ENCODE measurements at regions not wholly inside any gene's neighbourhood (a gene's known extent, or its start where the extent isn't known, plus 50 kb on each side); places are given as distances from the start of the nearest gene placed in this dataset.

DNA sequence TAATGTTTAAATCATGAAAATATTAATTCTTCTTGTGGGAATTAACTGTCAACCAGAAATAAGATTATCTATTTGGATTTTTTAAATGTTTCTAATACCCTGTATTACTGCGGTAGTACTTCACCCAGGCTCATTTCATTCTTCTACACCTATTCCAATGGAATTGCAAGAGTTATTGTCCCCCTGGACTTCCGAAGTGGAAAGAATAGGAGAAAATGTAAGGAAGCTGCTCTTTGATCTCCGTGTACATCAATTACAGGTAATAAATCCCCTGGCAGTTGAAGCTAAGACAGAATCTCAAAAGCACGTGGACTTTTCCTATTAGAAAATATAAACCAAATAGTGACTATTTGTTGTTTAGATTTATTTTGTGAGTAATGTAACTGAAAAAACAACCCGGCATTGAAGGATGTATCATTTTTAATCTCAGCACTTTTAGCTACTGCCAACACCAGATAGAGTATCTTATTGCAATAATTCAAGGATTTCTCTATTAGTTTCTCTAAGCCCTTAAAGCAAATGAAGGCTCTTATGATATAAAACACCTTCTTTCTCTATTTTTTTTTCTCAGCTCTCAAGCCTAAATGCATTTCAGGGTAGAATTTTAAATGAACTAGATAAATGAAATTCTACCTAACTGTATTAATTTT is 77.3 kb downstream of the MZT1 start:
- no peak for TF ChIP-seq MXI1 (IDR thresholded peaks at IDR 0.05; ENCODE audit: low read depth, low read length)
- TF ChIP-seq EP300 (IDR thresholded peaks at IDR 0.05; ENCODE audit: borderline replicate concordance in 1 of 2, low read depth in 1 of 2, low read length in 1 of 2) = no peak
- TF ChIP-seq, protein P1, sequence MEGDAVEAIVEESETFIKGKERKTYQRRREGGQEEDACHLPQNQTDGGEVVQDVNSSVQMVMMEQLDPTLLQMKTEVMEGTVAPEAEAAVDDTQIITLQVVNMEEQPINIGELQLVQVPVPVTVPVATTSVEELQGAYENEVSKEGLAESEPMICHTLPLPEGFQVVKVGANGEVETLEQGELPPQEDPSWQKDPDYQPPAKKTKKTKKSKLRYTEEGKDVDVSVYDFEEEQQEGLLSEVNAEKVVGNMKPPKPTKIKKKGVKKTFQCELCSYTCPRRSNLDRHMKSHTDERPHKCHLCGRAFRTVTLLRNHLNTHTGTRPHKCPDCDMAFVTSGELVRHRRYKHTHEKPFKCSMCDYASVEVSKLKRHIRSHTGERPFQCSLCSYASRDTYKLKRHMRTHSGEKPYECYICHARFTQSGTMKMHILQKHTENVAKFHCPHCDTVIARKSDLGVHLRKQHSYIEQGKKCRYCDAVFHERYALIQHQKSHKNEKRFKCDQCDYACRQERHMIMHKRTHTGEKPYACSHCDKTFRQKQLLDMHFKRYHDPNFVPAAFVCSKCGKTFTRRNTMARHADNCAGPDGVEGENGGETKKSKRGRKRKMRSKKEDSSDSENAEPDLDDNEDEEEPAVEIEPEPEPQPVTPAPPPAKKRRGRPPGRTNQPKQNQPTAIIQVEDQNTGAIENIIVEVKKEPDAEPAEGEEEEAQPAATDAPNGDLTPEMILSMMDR (IDR thresholded peaks at IDR 0.05) = no peak
- TF ChIP-seq, protein P2, sequence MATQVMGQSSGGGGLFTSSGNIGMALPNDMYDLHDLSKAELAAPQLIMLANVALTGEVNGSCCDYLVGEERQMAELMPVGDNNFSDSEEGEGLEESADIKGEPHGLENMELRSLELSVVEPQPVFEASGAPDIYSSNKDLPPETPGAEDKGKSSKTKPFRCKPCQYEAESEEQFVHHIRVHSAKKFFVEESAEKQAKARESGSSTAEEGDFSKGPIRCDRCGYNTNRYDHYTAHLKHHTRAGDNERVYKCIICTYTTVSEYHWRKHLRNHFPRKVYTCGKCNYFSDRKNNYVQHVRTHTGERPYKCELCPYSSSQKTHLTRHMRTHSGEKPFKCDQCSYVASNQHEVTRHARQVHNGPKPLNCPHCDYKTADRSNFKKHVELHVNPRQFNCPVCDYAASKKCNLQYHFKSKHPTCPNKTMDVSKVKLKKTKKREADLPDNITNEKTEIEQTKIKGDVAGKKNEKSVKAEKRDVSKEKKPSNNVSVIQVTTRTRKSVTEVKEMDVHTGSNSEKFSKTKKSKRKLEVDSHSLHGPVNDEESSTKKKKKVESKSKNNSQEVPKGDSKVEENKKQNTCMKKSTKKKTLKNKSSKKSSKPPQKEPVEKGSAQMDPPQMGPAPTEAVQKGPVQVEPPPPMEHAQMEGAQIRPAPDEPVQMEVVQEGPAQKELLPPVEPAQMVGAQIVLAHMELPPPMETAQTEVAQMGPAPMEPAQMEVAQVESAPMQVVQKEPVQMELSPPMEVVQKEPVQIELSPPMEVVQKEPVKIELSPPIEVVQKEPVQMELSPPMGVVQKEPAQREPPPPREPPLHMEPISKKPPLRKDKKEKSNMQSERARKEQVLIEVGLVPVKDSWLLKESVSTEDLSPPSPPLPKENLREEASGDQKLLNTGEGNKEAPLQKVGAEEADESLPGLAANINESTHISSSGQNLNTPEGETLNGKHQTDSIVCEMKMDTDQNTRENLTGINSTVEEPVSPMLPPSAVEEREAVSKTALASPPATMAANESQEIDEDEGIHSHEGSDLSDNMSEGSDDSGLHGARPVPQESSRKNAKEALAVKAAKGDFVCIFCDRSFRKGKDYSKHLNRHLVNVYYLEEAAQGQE (IDR thresholded peaks at IDR 0.05; ENCODE audit: low read depth, low read length) = no peak
- TF ChIP-seq POLR2AphosphoS5 (IDR thresholded peaks at IDR 0.05; ENCODE audit: low read depth, low read length) = no peak
- no peak for TF ChIP-seq GATA2 (CRISPR knock-in tag; IDR thresholded peaks at IDR 0.05)
- no peak for TF ChIP-seq YY1 (IDR thresholded peaks at IDR 0.05; ENCODE audit: low read depth)
- TF ChIP-seq, protein P3, sequence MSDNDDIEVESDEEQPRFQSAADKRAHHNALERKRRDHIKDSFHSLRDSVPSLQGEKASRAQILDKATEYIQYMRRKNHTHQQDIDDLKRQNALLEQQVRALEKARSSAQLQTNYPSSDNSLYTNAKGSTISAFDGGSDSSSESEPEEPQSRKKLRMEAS (IDR thresholded peaks at IDR 0.05; ENCODE audit: low read depth) = no peak
- no peak for TF ChIP-seq TEAD4 (IDR thresholded peaks at IDR 0.05; ENCODE audit: borderline replicate concordance, insufficient read depth)
- TF ChIP-seq, protein P4, sequence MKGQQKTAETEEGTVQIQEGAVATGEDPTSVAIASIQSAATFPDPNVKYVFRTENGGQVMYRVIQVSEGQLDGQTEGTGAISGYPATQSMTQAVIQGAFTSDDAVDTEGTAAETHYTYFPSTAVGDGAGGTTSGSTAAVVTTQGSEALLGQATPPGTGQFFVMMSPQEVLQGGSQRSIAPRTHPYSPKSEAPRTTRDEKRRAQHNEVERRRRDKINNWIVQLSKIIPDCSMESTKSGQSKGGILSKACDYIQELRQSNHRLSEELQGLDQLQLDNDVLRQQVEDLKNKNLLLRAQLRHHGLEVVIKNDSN (IDR thresholded peaks at IDR 0.05; ENCODE audit: borderline replicate concordance, low read depth) = no peak
- no peak for TF ChIP-seq RXRA (IDR thresholded peaks at IDR 0.05; ENCODE audit: borderline replicate concordance, low read depth)
- TF ChIP-seq EZH2phosphoT487 (IDR thresholded peaks at IDR 0.05; ENCODE audit: borderline replicate concordance, low read depth) = no peak
- no peak for TF ChIP-seq FOSL2 (IDR thresholded peaks at IDR 0.05; ENCODE audit: borderline replicate concordance, low read depth)
- TF ChIP-seq NRF1 (IDR thresholded peaks at IDR 0.05; ENCODE audit: low read depth, low read length) = no peak

All from SK-N-SH (cell line).